Loucy (cell line): ENCODE measurements at regions not wholly inside any gene's neighbourhood (a gene's known extent, or its start where the extent isn't known, plus 50 kb on each side); places are given as distances from the start of the nearest gene placed in this dataset.

ENCODE experiments used
- EZH2phosphoT487 ChIP-seq: fragments of 200-600 bp; IDR thresholded peaks from 2 replicates; pipeline ENCODE4 v1.6.1; 2018; ENCODE audit warnings: antibody characterized with exemption, mild to moderate bottlenecking, moderate library complexity, borderline replicate concordance
- TF ChIP-seq, protein P1 (sequence below): fragments of 200-600 bp; sonication (generic); conservative IDR thresholded peaks from 2 replicates; pipeline ENCODE4 v1.5.1; 2014; ENCODE audit warnings: mild to moderate bottlenecking, antibody characterized with exemption, low read length

DNA sequence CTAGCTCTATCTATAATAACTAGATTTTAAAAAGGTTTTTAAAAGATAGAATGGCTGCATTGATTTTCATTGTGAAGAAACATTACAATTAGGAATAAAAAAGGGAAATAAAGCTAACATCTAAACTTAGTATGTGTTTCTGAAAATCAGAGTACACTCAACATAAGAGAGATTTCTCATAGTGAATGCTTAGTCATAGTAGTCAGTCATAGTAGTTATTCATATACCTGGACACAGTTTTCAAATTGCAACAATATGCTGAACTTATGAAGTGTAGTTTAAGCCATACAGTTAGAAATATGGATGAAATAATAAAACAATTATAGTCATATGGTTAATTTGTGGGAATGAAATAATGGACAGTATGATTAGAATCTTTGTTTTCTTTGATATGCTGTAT is 273.0 kb upstream of the CTNND2 start:
- TF ChIP-seq, protein P1, sequence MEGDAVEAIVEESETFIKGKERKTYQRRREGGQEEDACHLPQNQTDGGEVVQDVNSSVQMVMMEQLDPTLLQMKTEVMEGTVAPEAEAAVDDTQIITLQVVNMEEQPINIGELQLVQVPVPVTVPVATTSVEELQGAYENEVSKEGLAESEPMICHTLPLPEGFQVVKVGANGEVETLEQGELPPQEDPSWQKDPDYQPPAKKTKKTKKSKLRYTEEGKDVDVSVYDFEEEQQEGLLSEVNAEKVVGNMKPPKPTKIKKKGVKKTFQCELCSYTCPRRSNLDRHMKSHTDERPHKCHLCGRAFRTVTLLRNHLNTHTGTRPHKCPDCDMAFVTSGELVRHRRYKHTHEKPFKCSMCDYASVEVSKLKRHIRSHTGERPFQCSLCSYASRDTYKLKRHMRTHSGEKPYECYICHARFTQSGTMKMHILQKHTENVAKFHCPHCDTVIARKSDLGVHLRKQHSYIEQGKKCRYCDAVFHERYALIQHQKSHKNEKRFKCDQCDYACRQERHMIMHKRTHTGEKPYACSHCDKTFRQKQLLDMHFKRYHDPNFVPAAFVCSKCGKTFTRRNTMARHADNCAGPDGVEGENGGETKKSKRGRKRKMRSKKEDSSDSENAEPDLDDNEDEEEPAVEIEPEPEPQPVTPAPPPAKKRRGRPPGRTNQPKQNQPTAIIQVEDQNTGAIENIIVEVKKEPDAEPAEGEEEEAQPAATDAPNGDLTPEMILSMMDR = no peak
- no peak for TF ChIP-seq EZH2phosphoT487
